Caco-2 (cell line): ENCODE measurements at regions not wholly inside any gene's neighbourhood (a gene's known extent, or its start where the extent isn't known, plus 50 kb on each side); places are given as distances from the start of the nearest gene placed in this dataset.

Experiments used
- BruUV-seq: library from RNA; stranded (reverse); fragments of 400-500 nt; replicated peaks from 2 replicates; lab custom pipeline; 2021; lab: Mats Ljungman, UMichigan
- CTCF ChIA-PET: fragments of 300-600 bp; sonication (Branson Sonifier 250); formaldehyde crosslinking; loops from one replicate; lab custom pipeline; 2022; ENCODE audit warnings: antibody characterized with exemption; lab: Charles Lee
- POLR2A ChIA-PET: fragments of 300-600 bp; sonication (Branson Sonifier 250); formaldehyde crosslinking; loops from one replicate; lab custom pipeline; 2022; ENCODE audit warnings: antibody characterized with exemption; lab: Charles Lee
- DNase-seq, 2 experiments: peaks; one replicate each; pipeline versions ENCODE4 v3.0.0 to v3.0.0-alpha.2; 2020 to 2022
- H3K27me3 ChIP-seq: replicated peaks from 2 replicates; pipeline ENCODE4 v1.6.0; 2011; ENCODE audit warnings: low read length; ENCODE audit not compliant: control insufficient read depth, insufficient read depth
- H3K36me3 ChIP-seq: 2 replicates; pipeline ENCODE4 v1.5.1; 2011; ENCODE audit warnings: low read length; ENCODE audit not compliant: control insufficient read depth, insufficient read depth
- H3K4me1 ChIP-seq: fragments of 250-450 bp; sonication (Bioruptor Pico); 2 replicates; pipeline ENCODE4 v1.5.1; 2020; ENCODE audit warnings: mild to moderate bottlenecking
- H3K4me3 ChIP-seq: 2 replicates; pipeline ENCODE4 v1.5.1; 2011; ENCODE audit warnings: low read depth, mild to moderate bottlenecking, control low read depth, low read length
- H3K9me3 ChIP-seq: fragments of 250-450 bp; sonication (Bioruptor Pico); 2 replicates; pipeline ENCODE4 v1.5.1; 2020; ENCODE audit warnings: mild to moderate bottlenecking, moderate library complexity
- H3K27ac Mint-ChIP-seq: one replicate; pipeline ENCODE4 v1.8.0; 2022; ENCODE audit warnings: mixed read lengths; ENCODE audit not compliant: unreplicated experiment
- H3K27me3 Mint-ChIP-seq: one replicate; pipeline ENCODE4 v1.8.0; 2022; ENCODE audit warnings: mixed read lengths; ENCODE audit not compliant: insufficient read depth, unreplicated experiment
- H3K36me3 Mint-ChIP-seq: one replicate; pipeline ENCODE4 v1.8.0; 2022; ENCODE audit warnings: mild to moderate bottlenecking, mixed read lengths; ENCODE audit not compliant: insufficient read depth, unreplicated experiment
- H3K4me1 Mint-ChIP-seq: one replicate; pipeline ENCODE4 v1.8.0; 2022; ENCODE audit warnings: low read depth, mixed read lengths; ENCODE audit not compliant: unreplicated experiment
- H3K4me3 Mint-ChIP-seq: one replicate; pipeline ENCODE4 v1.8.0; 2022; ENCODE audit warnings: mild to moderate bottlenecking, moderate library complexity, mixed read lengths; ENCODE audit not compliant: unreplicated experiment
- H3K9me3 Mint-ChIP-seq: one replicate; pipeline ENCODE4 v1.8.0; 2022; ENCODE audit warnings: mixed read lengths; ENCODE audit not compliant: unreplicated experiment
- CTCF ChIP-seq, 2 experiments: fragments of 200-600 bp in 1 of 2; IDR thresholded peaks; 1 replicate in 1 of 2; 2 replicates in 1 of 2; pipeline versions ENCODE4 v1.5.1 to v1.8.0; 2011 to 2022; ENCODE audit warnings: antibody characterized with exemption in 1 of 2, control low read depth in 1 of 2, inconsistent platforms in 1 of 2, low read depth in 1 of 2, low read length in 1 of 2, mild to moderate bottlenecking in 1 of 2, moderate library complexity in 1 of 2; ENCODE audit not compliant: insufficient read depth in 1 of 2, severe bottlenecking in 1 of 2, unreplicated experiment in 1 of 2
- intact Hi-C: fragments of 100-400 bp; cut with micrococcal nuclease; formaldehyde crosslinking; loops from one replicate; pipeline ENCODE4 v1.10.0; 2022; ENCODE audit not compliant: unreplicated experiment

- H3K4me3 Mint-ChIP-seq: no peak overlapping the region
- Histone ChIP-seq H3K27me3 (no peaks in the 10 kb centered on the region), H3K4me1 (no peaks in the 10 kb centered on the region), H3K9me3 (no peaks in the 10 kb centered on the region), H3K4me3 (no peak overlapping the region), H3K36me3 (no peaks in the 10 kb centered on the region)
- ChIA-PET POLR2A (no interaction called here), CTCF (no interaction called here)
- intact Hi-C loops: no loop called here
- no peak overlapping the region for H3K27ac Mint-ChIP-seq
- no TSS peak for BruUV-seq
- H3K27me3 Mint-ChIP-seq: no peaks in the 10 kb centered on the region
- no peak for DNase-seq
- no peaks in the 10 kb centered on the region for H3K4me1 Mint-ChIP-seq
- no peak for TF ChIP-seq CTCF (IDR thresholded peaks at IDR 0.05; ENCODE audit: insufficient read depth in 1 of 2, low read depth in 1 of 2, low read length in 1 of 2, severe bottlenecking in 1 of 2, unreplicated experiment in 1 of 2)
- no peaks in the 10 kb centered on the region for H3K9me3 Mint-ChIP-seq
- no peaks in the 10 kb centered on the region for H3K36me3 Mint-ChIP-seq
These were observed 255.1 kb upstream of the CMC1 start for GRCh38 chr3:27986234-27986879.

GRCh38 chr3:27990324-27990723, 251.1 kb upstream of the CMC1 start:
- Mint-ChIP-seq H3K4me3 (no peak overlapping the region), H3K4me1 (no peaks in the 10 kb centered on the region)
- POLR2A ChIA-PET: no interaction called here

GRCh38 chr3:27990837-27991236, 250.6 kb upstream of the CMC1 start:
- Mint-ChIP-seq H3K36me3 (no peaks in the 10 kb centered on the region), H3K27ac (no peak overlapping the region), H3K4me1 (no peaks in the 10 kb centered on the region), H3K27me3 (peaks cover 6% of the 10 kb centered on the region), H3K4me3 (no peak overlapping the region), H3K9me3 (no peaks in the 10 kb centered on the region)
- BruUV-seq: no TSS peak
- H3K27me3 ChIP-seq: no peaks in the 10 kb centered on the region
- no peaks in the 10 kb centered on the region for H3K9me3 ChIP-seq
- DNase-seq: no peak
- CTCF ChIA-PET: no interaction called here
- H3K4me1 ChIP-seq: no peaks in the 10 kb centered on the region
- POLR2A ChIA-PET: no interaction called here
- intact Hi-C loops: no loop called here
- TF ChIP-seq CTCF (IDR thresholded peaks at IDR 0.05; ENCODE audit: insufficient read depth in 1 of 2, low read depth in 1 of 2, low read length in 1 of 2, severe bottlenecking in 1 of 2, unreplicated experiment in 1 of 2): no peak
- no peak overlapping the region for H3K4me3 ChIP-seq
- no peaks in the 10 kb centered on the region for H3K36me3 ChIP-seq

More at GRCh38 chr3:27990324-27990723, 251.1 kb upstream of the CMC1 start:
- intact Hi-C loops: no loop called here
- H3K36me3 ChIP-seq: no peaks in the 10 kb centered on the region
- Mint-ChIP-seq H3K36me3 (no peaks in the 10 kb centered on the region), H3K27ac (no peak overlapping the region), H3K9me3 (no peaks in the 10 kb centered on the region), H3K27me3 (peaks cover 6% of the 10 kb centered on the region)
- H3K27me3 ChIP-seq: no peaks in the 10 kb centered on the region
- DNase-seq: no peak
- no peak overlapping the region for H3K4me3 ChIP-seq
- H3K9me3 ChIP-seq: no peaks in the 10 kb centered on the region
- CTCF ChIA-PET: no interaction called here
- no peak for TF ChIP-seq CTCF (IDR thresholded peaks at IDR 0.05; ENCODE audit: insufficient read depth in 1 of 2, low read depth in 1 of 2, low read length in 1 of 2, severe bottlenecking in 1 of 2, unreplicated experiment in 1 of 2)
- H3K4me1 ChIP-seq: no peaks in the 10 kb centered on the region
- BruUV-seq: no TSS peak
